OCI-LY3 (cell line): ENCODE measurements at regions not wholly inside any gene's neighbourhood (a gene's known extent, or its start where the extent isn't known, plus 50 kb on each side); places are given as distances from the start of the nearest gene placed in this dataset.

Experiments
- H2AFZ ChIP-seq: fragments of 200-600, 300-600 bp; shearing (Covaris generic); 2 replicates; pipeline ENCODE4 v1.6.0; 2014; ENCODE audit warnings: antibody characterized with exemption, low read depth, low read length
- H3K27ac ChIP-seq: fragments of 200-600, 300-600 bp; sonication (generic); 2 replicates; pipeline ENCODE4 v1.5.1; 2014; ENCODE audit warnings: mild to moderate bottlenecking, low read length, moderate library complexity, mixed read lengths
- H3K27me3 ChIP-seq: fragments of 200-600, 300-600 bp; sonication (generic); 2 replicates; pipeline ENCODE4 v1.6.1; 2014; ENCODE audit warnings: low read depth, low read length, mixed read lengths
- H3K36me3 ChIP-seq: fragments of 200-600, 300-600 bp; sonication (generic); replicated peaks from 2 replicates; pipeline ENCODE3; 2014; ENCODE audit warnings: low read depth, low read length, mixed read lengths
- H3K4me1 ChIP-seq: fragments of 300-600, 200-600 bp; sonication (generic); 2 replicates; pipeline ENCODE4 v1.6.1; 2014; ENCODE audit warnings: low read length, mixed read lengths
- H3K4me2 ChIP-seq: fragments of 200-600, 300-600 bp; sonication (generic); 2 replicates; pipeline ENCODE4 v1.6.1; 2014; ENCODE audit warnings: low read length, mixed read lengths
- H3K4me3 ChIP-seq: fragments of 300-600, 200-600 bp; sonication (generic); 2 replicates; pipeline ENCODE4 v1.5.1; 2014; ENCODE audit warnings: antibody characterized with exemption, mild to moderate bottlenecking, low read length, moderate library complexity
- H3K79me2 ChIP-seq: fragments of 300-600, 200-600 bp; shearing (Covaris generic); 2 replicates; pipeline ENCODE4 v1.6.1; 2014; ENCODE audit warnings: mild to moderate bottlenecking, low read length, mixed read lengths
- H3K9ac ChIP-seq: fragments of 300-600, 200-600 bp; shearing (Covaris generic); 2 replicates; pipeline ENCODE4 v1.6.0; 2014; ENCODE audit warnings: mild to moderate bottlenecking, low read length, moderate library complexity
- H3K9me3 ChIP-seq: fragments of 200-600, 300-600 bp; shearing (Covaris generic); 2 replicates; pipeline ENCODE4 v1.6.1; 2014; ENCODE audit warnings: low read length, mixed read lengths; ENCODE audit not compliant: insufficient read depth
- H4K20me1 ChIP-seq: fragments of 200-600, 300-600 bp; sonication (generic); 2 replicates; pipeline ENCODE4 v1.6.1; 2016; ENCODE audit warnings: low read length, mixed read lengths; ENCODE audit not compliant: insufficient read depth
- EZH2phosphoT487 ChIP-seq: fragments of 200-600 bp; shearing (Covaris generic); IDR thresholded peaks from 2 replicates; pipeline ENCODE4 v1.6.1; 2018; ENCODE audit warnings: antibody characterized with exemption, mixed run types, low read depth
- TF ChIP-seq, protein P1 (sequence below): fragments of 200-600, 300-600 bp; sonication (generic); IDR thresholded peaks from 2 replicates; pipeline ENCODE4 v1.5.1; 2014; ENCODE audit warnings: antibody characterized with exemption, low read length, low read depth

DNA sequence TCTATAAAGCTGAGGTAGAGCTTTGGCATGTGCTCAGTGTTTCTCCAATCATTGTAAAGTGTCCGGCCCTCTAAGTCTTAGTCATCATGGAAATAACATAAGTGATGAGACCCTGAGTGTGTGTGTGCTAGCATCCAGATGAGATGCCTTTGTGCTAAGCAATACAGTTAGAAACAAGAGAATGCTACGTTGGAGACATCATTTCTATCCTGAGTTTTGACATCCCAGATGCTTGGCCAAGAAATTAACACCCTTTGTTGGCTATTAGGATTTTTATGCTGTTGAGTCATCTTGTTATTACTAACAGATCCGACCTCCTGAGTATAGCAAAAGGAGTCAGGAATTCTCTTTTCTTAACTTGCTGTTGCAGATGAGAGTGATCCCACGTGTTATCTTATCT, 508.0 kb downstream of the GADD45G start:
- H3K4me2 ChIP-seq = no peak overlapping the region
- H3K27me3 ChIP-seq = peaks cover 6% of the 10 kb centered on the region; the same call in 1 of the 2 replicates
- no peak for TF ChIP-seq EZH2phosphoT487
- TF ChIP-seq, protein P1, sequence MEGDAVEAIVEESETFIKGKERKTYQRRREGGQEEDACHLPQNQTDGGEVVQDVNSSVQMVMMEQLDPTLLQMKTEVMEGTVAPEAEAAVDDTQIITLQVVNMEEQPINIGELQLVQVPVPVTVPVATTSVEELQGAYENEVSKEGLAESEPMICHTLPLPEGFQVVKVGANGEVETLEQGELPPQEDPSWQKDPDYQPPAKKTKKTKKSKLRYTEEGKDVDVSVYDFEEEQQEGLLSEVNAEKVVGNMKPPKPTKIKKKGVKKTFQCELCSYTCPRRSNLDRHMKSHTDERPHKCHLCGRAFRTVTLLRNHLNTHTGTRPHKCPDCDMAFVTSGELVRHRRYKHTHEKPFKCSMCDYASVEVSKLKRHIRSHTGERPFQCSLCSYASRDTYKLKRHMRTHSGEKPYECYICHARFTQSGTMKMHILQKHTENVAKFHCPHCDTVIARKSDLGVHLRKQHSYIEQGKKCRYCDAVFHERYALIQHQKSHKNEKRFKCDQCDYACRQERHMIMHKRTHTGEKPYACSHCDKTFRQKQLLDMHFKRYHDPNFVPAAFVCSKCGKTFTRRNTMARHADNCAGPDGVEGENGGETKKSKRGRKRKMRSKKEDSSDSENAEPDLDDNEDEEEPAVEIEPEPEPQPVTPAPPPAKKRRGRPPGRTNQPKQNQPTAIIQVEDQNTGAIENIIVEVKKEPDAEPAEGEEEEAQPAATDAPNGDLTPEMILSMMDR = no peak
- H3K4me3 ChIP-seq = no peak overlapping the region
- no peaks in the 10 kb centered on the region for H3K9me3 ChIP-seq
- no peak overlapping the region for H2AFZ ChIP-seq
- H3K79me2 ChIP-seq = no peaks in the 10 kb centered on the region
- H4K20me1 ChIP-seq = no peaks in the 10 kb centered on the region
- no peak overlapping the region for H3K9ac ChIP-seq
- no peaks in the 10 kb centered on the region for H3K4me1 ChIP-seq
- no peaks in the 10 kb centered on the region for H3K36me3 ChIP-seq
- H3K27ac ChIP-seq = no peak overlapping the region

DNA sequence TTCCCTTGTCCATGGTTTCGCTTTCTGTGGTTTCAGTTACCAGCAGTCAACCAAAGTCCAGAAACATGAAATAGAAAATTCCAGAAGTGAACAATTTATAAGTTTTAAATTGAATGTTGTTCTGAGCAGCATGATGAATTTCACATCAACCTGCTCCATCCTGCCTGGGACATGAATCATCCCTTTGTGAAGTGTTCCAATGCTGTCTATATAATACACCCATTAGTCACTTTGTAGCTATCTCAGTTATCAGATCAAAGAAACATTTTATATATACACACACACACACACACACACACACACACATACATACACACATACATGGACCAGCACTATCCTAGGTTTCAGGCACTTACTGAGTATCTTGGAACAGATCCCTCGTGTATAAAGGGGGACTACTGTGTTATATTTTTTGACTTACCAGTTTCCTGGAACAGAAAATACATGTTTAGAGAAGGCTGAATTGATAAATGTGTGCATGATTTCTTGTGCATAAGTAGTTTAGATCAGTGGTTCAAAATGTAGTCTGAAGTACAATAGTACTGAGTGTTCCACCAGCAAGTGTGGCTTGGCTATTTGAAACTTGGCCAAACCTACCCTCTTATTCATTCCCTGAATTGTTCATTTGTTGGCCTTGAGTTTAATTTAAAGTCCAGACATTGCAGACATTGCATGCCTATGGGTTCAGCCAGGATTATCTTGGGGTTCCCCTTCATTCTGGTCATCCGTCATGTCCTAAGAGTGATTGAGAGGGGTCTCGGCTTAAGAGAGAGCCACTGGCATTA, 510.0 kb downstream of the GADD45G start:
- H3K9ac ChIP-seq = no peak overlapping the region
- peaks cover 12% of the 10 kb centered on the region; the same call in 1 of the 2 replicates for H3K27me3 ChIP-seq
- no peak overlapping the region for H2AFZ ChIP-seq
- TF ChIP-seq, protein P1 = no peak
- TF ChIP-seq EZH2phosphoT487 = no peak
- no peak overlapping the region for H3K4me2 ChIP-seq
- no peaks in the 10 kb centered on the region for H3K79me2 ChIP-seq
- no peaks in the 10 kb centered on the region for H3K36me3 ChIP-seq
- H3K4me1 ChIP-seq = no peaks in the 10 kb centered on the region
- H3K27ac ChIP-seq = no peak overlapping the region
- no peaks in the 10 kb centered on the region for H3K9me3 ChIP-seq
- no peaks in the 10 kb centered on the region for H4K20me1 ChIP-seq
- H3K4me3 ChIP-seq = no peak overlapping the region

- TF ChIP-seq EZH2phosphoT487 = no peak
- TF ChIP-seq, protein P1 = no peak
- Histone ChIP-seq H3K4me3 (no peak overlapping the region), H3K9ac (no peak overlapping the region), H2AFZ (no peak overlapping the region), H3K4me2 (no peak overlapping the region), H3K4me1 (no peaks in the 10 kb centered on the region), H3K36me3 (no peaks in the 10 kb centered on the region), H3K9me3 (no peaks in the 10 kb centered on the region), H3K27me3 (peaks cover 27% of the 10 kb centered on the region), H3K79me2 (no peaks in the 10 kb centered on the region), H4K20me1 (no peaks in the 10 kb centered on the region), H3K27ac (no peak overlapping the region)
Measured at GRCh38 chr9:90121762-90122161, 517.0 kb downstream of the GADD45G start.

- H3K9me3 ChIP-seq = no peaks in the 10 kb centered on the region
- no peak overlapping the region for H3K27ac ChIP-seq
- H3K9ac ChIP-seq = no peak overlapping the region
- no peak overlapping the region for H3K4me3 ChIP-seq
- no peak overlapping the region for H3K4me2 ChIP-seq
- H2AFZ ChIP-seq = no peak overlapping the region
- H3K27me3 ChIP-seq = peaks cover 21% of the 10 kb centered on the region
- H3K79me2 ChIP-seq = no peaks in the 10 kb centered on the region
- TF ChIP-seq, protein P1 = no peak
- no peak for TF ChIP-seq EZH2phosphoT487
- no peaks in the 10 kb centered on the region for H3K36me3 ChIP-seq
- H3K4me1 ChIP-seq = no peaks in the 10 kb centered on the region
- no peaks in the 10 kb centered on the region for H4K20me1 ChIP-seq
Measured at GRCh38 chr9:90124961-90125360, 517.7 kb downstream of the DIRAS2 start.
